HEK293T (cell line): ENCODE measurements at regions not wholly inside any gene's neighbourhood (a gene's known extent, or its start where the extent isn't known, plus 50 kb on each side); places are given as distances from the start of the nearest gene placed in this dataset.

Source experiments
- SP1 ChIP-seq: fragments of 450-650 bp; IDR thresholded peaks from 2 replicates; pipeline ENCODE4 v1.6.1; 2017
- TF ChIP-seq, protein P1 (sequence below): fragments of 450-650 bp; IDR thresholded peaks from 2 replicates; pipeline ENCODE4 v1.6.1; 2016

DNA sequence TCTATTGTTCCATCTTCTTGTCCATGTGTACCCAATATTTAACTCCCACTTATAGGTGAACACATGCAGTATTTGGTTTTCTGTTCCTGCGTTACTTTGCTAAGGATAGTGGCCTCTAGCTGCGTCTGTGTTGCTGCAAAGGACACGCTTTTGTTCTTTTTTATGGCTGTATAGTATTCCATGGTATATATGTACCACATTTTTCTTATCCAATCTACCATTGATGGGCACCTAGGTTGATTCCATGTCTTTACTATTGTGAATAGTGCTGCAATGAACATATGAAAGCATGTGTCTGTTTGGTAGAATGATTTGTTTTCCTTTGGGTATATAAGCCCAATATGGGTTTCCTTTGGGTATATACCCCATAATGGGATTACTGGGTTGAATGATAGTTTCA lies 77.3 kb upstream of the MMADHC start:
- no peak for TF ChIP-seq SP1
- TF ChIP-seq, protein P1, sequence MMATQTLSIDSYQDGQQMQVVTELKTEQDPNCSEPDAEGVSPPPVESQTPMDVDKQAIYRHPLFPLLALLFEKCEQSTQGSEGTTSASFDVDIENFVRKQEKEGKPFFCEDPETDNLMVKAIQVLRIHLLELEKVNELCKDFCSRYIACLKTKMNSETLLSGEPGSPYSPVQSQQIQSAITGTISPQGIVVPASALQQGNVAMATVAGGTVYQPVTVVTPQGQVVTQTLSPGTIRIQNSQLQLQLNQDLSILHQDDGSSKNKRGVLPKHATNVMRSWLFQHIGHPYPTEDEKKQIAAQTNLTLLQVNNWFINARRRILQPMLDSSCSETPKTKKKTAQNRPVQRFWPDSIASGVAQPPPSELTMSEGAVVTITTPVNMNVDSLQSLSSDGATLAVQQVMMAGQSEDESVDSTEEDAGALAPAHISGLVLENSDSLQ: no peak
